Gastroesophageal sphincter (tissue), 4 donors: ENCODE measurements at regions not wholly inside any gene's neighbourhood (a gene's known extent, or its start where the extent isn't known, plus 50 kb on each side); places are given as distances from the start of the nearest gene placed in this dataset.

Experiments
- ATAC-seq: fragments of 150-250 bp; one replicate; pipeline ENCODE4 v1.9.1; 2016; ENCODE audit warnings: mild to moderate bottlenecking, moderate library complexity
- H3K27ac ChIP-seq, 4 donors: fragments of 200-600 bp; sonication (generic) in 3 of 4; 1 replicate in 3 of 4; 2 replicates in 1 of 4; pipeline ENCODE4 v1.5.1; 2016 to 2019
- H3K27me3 ChIP-seq: fragments of 200-600 bp; sonication (generic); one replicate; pipeline ENCODE4 v1.5.1; 2019
- H3K36me3 ChIP-seq, 2 donors: fragments of 200-600 bp; sonication (generic); one replicate each; pipeline ENCODE4 v1.5.1; 2019; ENCODE audit warnings: control low read depth in 1 of 2
- H3K4me1 ChIP-seq, 3 donors: fragments of 200-600 bp; sonication (generic); 1 replicate in 2 of 3; 2 replicates in 1 of 3; pipeline ENCODE4 v1.5.1; 2016 to 2019; ENCODE audit warnings: control low read depth in 2 of 3
- H3K4me3 ChIP-seq, 2 donors: fragments of 200-600 bp; sonication (generic); one replicate each; pipeline ENCODE4 v1.5.1; 2019; ENCODE audit warnings: mild to moderate bottlenecking in 1 of 2, moderate library complexity in 1 of 2
- H3K9me3 ChIP-seq, 3 donors: fragments of 200-600 bp; sonication (generic); one replicate each; pipeline ENCODE4 v1.5.1; 2017 to 2019; ENCODE audit warnings: control low read depth in 2 of 3
- EP300 ChIP-seq: sonication (generic); formaldehyde crosslinking; IDR thresholded peaks from one replicate; pipeline ENCODE4 v1.6.1; 2017; ENCODE audit warnings: antibody characterized with exemption, mild to moderate bottlenecking
- POLR2A ChIP-seq, 2 donors: fragments of 450-650 bp; IDR thresholded peaks; one replicate each; pipeline ENCODE4 v1.6.1; 2017; ENCODE audit warnings: antibody characterized with exemption in 2 of 2, mild to moderate bottlenecking in 2 of 2, moderate library complexity in 1 of 2
- POLR2AphosphoS5 ChIP-seq: sonication (generic); formaldehyde crosslinking; IDR thresholded peaks from one replicate; pipeline ENCODE4 v1.6.1; 2017; ENCODE audit warnings: antibody characterized with exemption
- WGBS, 2 donors: methylation state at CpG; one replicate each; pipeline ENCODE4 v1.1.5; 2018; ENCODE audit warnings: low coverage in 1 of 2; 5-methylcytosine and 5-hydroxymethylcytosine counted together
- TF ChIP-seq, protein P1 (sequence below), 4 experiments: fragments of 200-600 bp in 2 of 4; fragments of 450-650 bp in 2 of 4; sonication (generic) in 1 of 4; IDR thresholded peaks; one replicate each; pipeline ENCODE4 v1.5.1; 2017 to 2019; ENCODE audit warnings: antibody characterized with exemption in 4 of 4, mild to moderate bottlenecking in 2 of 4, moderate library complexity in 2 of 4

DNA sequence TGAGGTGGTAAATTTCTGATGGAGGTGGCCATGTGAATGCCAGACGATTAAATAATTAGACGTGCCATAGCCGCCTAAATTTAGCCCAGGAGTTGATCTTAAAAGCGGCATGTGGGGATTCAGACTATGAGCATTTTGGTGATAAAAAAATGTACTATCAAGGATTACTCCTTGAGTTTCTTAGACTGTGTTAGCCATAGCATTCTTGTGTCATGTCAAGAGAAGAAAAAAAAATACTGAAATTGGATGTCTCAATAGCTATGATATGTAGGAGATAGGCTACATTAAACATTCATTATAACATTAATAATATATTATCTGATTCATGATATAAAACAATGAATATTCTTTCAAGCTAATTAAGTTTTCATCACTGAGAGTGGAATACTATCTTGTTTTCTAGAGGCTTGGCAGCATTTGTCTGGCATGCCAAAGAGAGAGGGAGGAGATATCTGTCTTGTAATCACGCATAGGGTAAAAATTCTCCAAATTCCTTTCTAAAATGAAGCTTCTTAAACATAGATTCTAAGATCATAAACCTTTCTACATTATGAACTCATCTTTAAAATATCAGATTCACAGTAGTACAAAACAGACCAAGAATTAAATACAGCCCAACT is 727.0 kb downstream of the C12orf50 start:
- peaks cover 3% of the 10 kb centered on the region for H3K27me3 ChIP-seq
- TF ChIP-seq EP300, result no peak
- TF ChIP-seq, protein P1, sequence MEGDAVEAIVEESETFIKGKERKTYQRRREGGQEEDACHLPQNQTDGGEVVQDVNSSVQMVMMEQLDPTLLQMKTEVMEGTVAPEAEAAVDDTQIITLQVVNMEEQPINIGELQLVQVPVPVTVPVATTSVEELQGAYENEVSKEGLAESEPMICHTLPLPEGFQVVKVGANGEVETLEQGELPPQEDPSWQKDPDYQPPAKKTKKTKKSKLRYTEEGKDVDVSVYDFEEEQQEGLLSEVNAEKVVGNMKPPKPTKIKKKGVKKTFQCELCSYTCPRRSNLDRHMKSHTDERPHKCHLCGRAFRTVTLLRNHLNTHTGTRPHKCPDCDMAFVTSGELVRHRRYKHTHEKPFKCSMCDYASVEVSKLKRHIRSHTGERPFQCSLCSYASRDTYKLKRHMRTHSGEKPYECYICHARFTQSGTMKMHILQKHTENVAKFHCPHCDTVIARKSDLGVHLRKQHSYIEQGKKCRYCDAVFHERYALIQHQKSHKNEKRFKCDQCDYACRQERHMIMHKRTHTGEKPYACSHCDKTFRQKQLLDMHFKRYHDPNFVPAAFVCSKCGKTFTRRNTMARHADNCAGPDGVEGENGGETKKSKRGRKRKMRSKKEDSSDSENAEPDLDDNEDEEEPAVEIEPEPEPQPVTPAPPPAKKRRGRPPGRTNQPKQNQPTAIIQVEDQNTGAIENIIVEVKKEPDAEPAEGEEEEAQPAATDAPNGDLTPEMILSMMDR (IDR thresholded peaks at IDR 0.05), result no peak
- no peak for TF ChIP-seq POLR2A (IDR thresholded peaks at IDR 0.05)
- no peak for TF ChIP-seq POLR2AphosphoS5
- 88 to 92% methylated on average over 5 of the region's 5 CpGs for WGBS, 2 donors
- H3K4me3 ChIP-seq, result no peak overlapping the region
- no peaks in the 10 kb centered on the region for H3K9me3 ChIP-seq
- H3K4me1 ChIP-seq, result no peaks in the 10 kb centered on the region
- no peak overlapping the region for H3K27ac ChIP-seq
- no peak for ATAC-seq
- no peaks in the 10 kb centered on the region for H3K36me3 ChIP-seq

- H3K4me1 ChIP-seq, result no peaks in the 10 kb centered on the region
- no peak for TF ChIP-seq POLR2A (IDR thresholded peaks at IDR 0.05)
- TF ChIP-seq, protein P1 (IDR thresholded peaks at IDR 0.05), result no peak
- TF ChIP-seq EP300, result no peak
- TF ChIP-seq POLR2AphosphoS5, result no peak
- H3K4me3 ChIP-seq, result no peak overlapping the region
- peaks cover 0 to 13% (median 0%) of the 10 kb centered on the region in 3 donors for H3K9me3 ChIP-seq
- no peak for ATAC-seq
- no peaks in the 10 kb centered on the region for H3K27me3 ChIP-seq
- H3K36me3 ChIP-seq, result no peaks in the 10 kb centered on the region
- no peak overlapping the region for H3K27ac ChIP-seq
Observed at GRCh38 chr12:87290505-87290904, 738.7 kb downstream of the C12orf50 start.

- Histone ChIP-seq H3K27ac (no peak overlapping the region), H3K27me3 (no peaks in the 10 kb centered on the region), H3K9me3 (peaks cover 0 to 8% (median 0%) of the 10 kb centered on the region in 3 donors), H3K4me1 (no peaks in the 10 kb centered on the region), H3K36me3 (no peaks in the 10 kb centered on the region), H3K4me3 (no peak overlapping the region)
- no peak for TF ChIP-seq POLR2A (IDR thresholded peaks at IDR 0.05)
- no peak for TF ChIP-seq POLR2AphosphoS5
- no peak for TF ChIP-seq EP300
- TF ChIP-seq, protein P1 (IDR thresholded peaks at IDR 0.05), result no peak
- no peak for ATAC-seq
Observed at GRCh38 chr12:87283886-87284285, 745.3 kb downstream of the C12orf50 start.

GRCh38 chr12:87283111-87283510 is 746.1 kb downstream of the C12orf50 start:
- Histone ChIP-seq H3K27ac (no peak overlapping the region), H3K36me3 (no peaks in the 10 kb centered on the region), H3K4me3 (no peak overlapping the region), H3K4me1 (no peaks in the 10 kb centered on the region), H3K27me3 (no peaks in the 10 kb centered on the region), H3K9me3 (peaks cover 0 to 8% (median 0%) of the 10 kb centered on the region in 3 donors)
- TF ChIP-seq POLR2A (IDR thresholded peaks at IDR 0.05), result no peak
- no peak for TF ChIP-seq POLR2AphosphoS5
- no peak for TF ChIP-seq EP300
- TF ChIP-seq, protein P1 (IDR thresholded peaks at IDR 0.05), result no peak
- ATAC-seq, result no peak

GRCh38 chr12:87280893-87281292 is 748.3 kb downstream of the C12orf50 start:
- TF ChIP-seq, protein P1 (IDR thresholded peaks at IDR 0.05), result no peak
- TF ChIP-seq POLR2A (IDR thresholded peaks at IDR 0.05) (no peak), EP300 (no peak), POLR2AphosphoS5 (no peak)
- no peaks in the 10 kb centered on the region for H3K36me3 ChIP-seq
- H3K27me3 ChIP-seq, result no peaks in the 10 kb centered on the region
- WGBS, 2 donors, result 83 to 88% methylated on average over 1 of the region's 1 CpG
- no peak overlapping the region for H3K27ac ChIP-seq
- H3K4me3 ChIP-seq, result no peak overlapping the region
- peaks cover 0 to 8% (median 0%) of the 10 kb centered on the region in 3 donors for H3K9me3 ChIP-seq
- no peaks in the 10 kb centered on the region for H3K4me1 ChIP-seq
- ATAC-seq, result no peak
